B cell (primary cell): ENCODE measurements at regions not wholly inside any gene's neighbourhood (a gene's known extent, or its start where the extent isn't known, plus 50 kb on each side); places are given as distances from the start of the nearest gene placed in this dataset.

Experiments used
- ATAC-seq: fragments of 200-7000 bp; cut with Tn5 transposase; one replicate; pipeline ENCODE4 v1.10.0; 2021; ENCODE audit warnings: low read depth, mild to moderate bottlenecking, moderate number of reproducible peaks, moderate library complexity
- CTCF ChIA-PET: fragments of 350-600 bp; sonication (Branson Sonifier 250); formaldehyde crosslinking; loops from one replicate; lab custom pipeline; 2021; ENCODE audit warnings: antibody characterized with exemption, inconsistent platforms; lab: Charles Lee
- POLR2A ChIA-PET: fragments of 350-600 bp; sonication (Branson Sonifier 250); formaldehyde crosslinking; loops from one replicate; lab custom pipeline; 2021; ENCODE audit warnings: antibody characterized with exemption; lab: Charles Lee
- DNase-seq: peaks from one replicate; pipeline ENCODE4 v3.0.0; 2013
- H2AFZ ChIP-seq: 2 replicates; pipeline ENCODE4 v1.6.1; 2012; ENCODE audit warnings: mild to moderate bottlenecking, low read depth, low read length; ENCODE audit not compliant: insufficient read depth, poor library complexity, severe bottlenecking
- H3K27ac ChIP-seq, 2 donors: 1 replicate in 1 of 2; 2 replicates in 1 of 2; pipeline ENCODE4 v1.5.1; 2012 to 2013; ENCODE audit warnings: low read length in 2 of 2, mild to moderate bottlenecking in 2 of 2, moderate library complexity in 1 of 2
- H3K27me3 ChIP-seq, 4 experiments: fragments of 200-600 bp in 1 of 4; sonication (generic) in 1 of 4; replicated peaks in 1 of 4; 1 replicate in 2 of 4; 2 replicates in 2 of 4; pipeline versions ENCODE4 v1.6.1 to v1.7.0; 2013 to 2016; ENCODE audit warnings: low read length in 3 of 4, mild to moderate bottlenecking in 2 of 4, mixed read lengths in 1 of 4, moderate library complexity in 1 of 4; ENCODE audit not compliant: insufficient read depth in 4 of 4, control insufficient read depth in 3 of 4; ENCODE audit errors: control extremely low read depth in 1 of 4
- H3K36me3 ChIP-seq, 2 experiments: replicated peaks in 1 of 2; 1 replicate in 1 of 2; 2 replicates in 1 of 2; pipeline versions ENCODE4 v1.6.1 to v1.7.1; 2013; ENCODE audit warnings: low read length in 1 of 2; ENCODE audit not compliant: insufficient read depth in 2 of 2, control insufficient read depth in 1 of 2; ENCODE audit errors: control extremely low read depth in 1 of 2, extremely low read depth in 1 of 2
- H3K4me1 ChIP-seq, 2 donors: fragments of 200-600 bp in 1 of 2; sonication (generic) in 1 of 2; 1 replicate in 1 of 2; 2 replicates in 1 of 2; pipeline versions ENCODE4 v1.5.1 to v1.6.1; 2013 to 2017; ENCODE audit warnings: low read length in 2 of 2; ENCODE audit not compliant: control insufficient read depth in 2 of 2, insufficient read depth in 2 of 2
- H3K4me2 ChIP-seq: replicated peaks from 2 replicates; pipeline ENCODE3; 2012; ENCODE audit warnings: mild to moderate bottlenecking, low read depth, low read length; ENCODE audit not compliant: poor library complexity, severe bottlenecking
- H3K4me3 ChIP-seq, 5 experiments: fragments of 200-600 bp in 1 of 5; sonication (generic) in 1 of 5; 1 replicate in 3 of 5; 2 replicates in 2 of 5; pipeline versions ENCODE4 v1.5.1 to v1.7.0; 2011 to 2016; ENCODE audit warnings: low read length in 4 of 5, mild to moderate bottlenecking in 4 of 5, low read depth in 2 of 5, control low read depth in 1 of 5, moderate library complexity in 1 of 5; ENCODE audit not compliant: insufficient read depth in 1 of 5; ENCODE audit errors: control extremely low read depth in 1 of 5, extremely low read depth in 1 of 5
- H3K79me2 ChIP-seq: fragments of 200-600 bp; sonication (generic); one replicate; pipeline ENCODE4 v1.6.0; 2016; ENCODE audit warnings: low read length; ENCODE audit not compliant: control insufficient read depth, insufficient read depth
- H3K9ac ChIP-seq: fragments of 200-600 bp; sonication (generic); 2 replicates; pipeline ENCODE4 v1.6.1; 2017; ENCODE audit warnings: mild to moderate bottlenecking, low read length, moderate library complexity
- H3K9me3 ChIP-seq, 3 donors: one replicate each; pipeline versions ENCODE4 v1.6.1 to v1.7.1; 2013; ENCODE audit warnings: low read length in 2 of 3; ENCODE audit not compliant: control insufficient read depth in 2 of 3, insufficient read depth in 1 of 3; ENCODE audit errors: control extremely low read depth in 1 of 3
- H4K20me1 ChIP-seq: 2 replicates; pipeline ENCODE4 v1.6.0; 2012; ENCODE audit warnings: mild to moderate bottlenecking, low read length; ENCODE audit not compliant: insufficient read depth, control insufficient read depth, poor library complexity, severe bottlenecking
- H3K27ac Mint-ChIP-seq: one replicate; pipeline ENCODE4 v1.8.0; 2021; ENCODE audit warnings: mixed read lengths
- H3K27me3 Mint-ChIP-seq: one replicate; pipeline ENCODE4 v1.8.0; 2021; ENCODE audit warnings: mixed read lengths
- H3K4me1 Mint-ChIP-seq: one replicate; pipeline ENCODE4 v1.8.0; 2021; ENCODE audit warnings: mixed read lengths
- H3K4me3 Mint-ChIP-seq: one replicate; pipeline ENCODE4 v1.8.0; 2021; ENCODE audit warnings: mixed read lengths
- H3K9me3 Mint-ChIP-seq: one replicate; pipeline ENCODE4 v1.8.0; 2022; ENCODE audit warnings: mixed read lengths; ENCODE audit not compliant: insufficient read depth
- CTCF ChIP-seq: fragments of 200-600 bp; IDR thresholded peaks from one replicate; pipeline ENCODE4 v1.8.0; 2022; ENCODE audit warnings: antibody characterized with exemption, mild to moderate bottlenecking
- EZH2 ChIP-seq: IDR thresholded peaks from 2 replicates; pipeline ENCODE4 v1.6.1; 2012; ENCODE audit warnings: borderline replicate concordance, low read depth, mild to moderate bottlenecking, moderate library complexity, low read length; ENCODE audit not compliant: insufficient read depth, poor library complexity, severe bottlenecking
- WGBS: methylation state at CpG from one replicate; pipeline ENCODE4 v1.1.5; 2013; ENCODE audit warnings: missing lambda C conversion rate; ENCODE audit not compliant: insufficient coverage; 5-methylcytosine and 5-hydroxymethylcytosine counted together
- intact Hi-C: fragments of 100-400 bp; cut with micrococcal nuclease; formaldehyde crosslinking; loops from one replicate; pipeline ENCODE4 v1.10.0; 2022

- Histone ChIP-seq H2AFZ (no peak overlapping the region), H3K9me3 (peaks cover 0 to 19% (median 1%) of the 10 kb centered on the region in 3 donors), H3K9ac (no peak overlapping the region), H4K20me1 (no peaks in the 10 kb centered on the region), H3K4me1 (no peaks in the 10 kb centered on the region), H3K27ac (no peak overlapping the region), H3K4me2 (no peak overlapping the region), H3K4me3 (no peak overlapping the region), H3K79me2 (no peaks in the 10 kb centered on the region), H3K36me3 (no peaks in the 10 kb centered on the region), H3K27me3 (peaks cover 0 to 5% (median 0%) of the 10 kb centered on the region in 4 experiments)
- H3K9me3 Mint-ChIP-seq: peaks cover 3% of the 10 kb centered on the region
- no peak for ATAC-seq
- peaks cover 12% of the 10 kb centered on the region for H3K27me3 Mint-ChIP-seq
- no peak overlapping the region for H3K27ac Mint-ChIP-seq
- 94% methylated on average over 9 of the region's 10 CpGs for WGBS
- intact Hi-C loops: no loop called here
- ChIA-PET POLR2A (no interaction called here), CTCF (no interaction called here)
- TF ChIP-seq CTCF: no peak
- TF ChIP-seq EZH2: no peak
- H3K4me1 Mint-ChIP-seq: no peaks in the 10 kb centered on the region
- DNase-seq: no peak
- no peak overlapping the region for H3K4me3 Mint-ChIP-seq
These were observed 120.1 kb upstream of the PKDCC start for GRCh38 chr2:41927581-41928264.

GRCh38 chr2:41928526-41928925, 119.3 kb upstream of the PKDCC start:
- H3K27me3 Mint-ChIP-seq: peaks cover 17% of the 10 kb centered on the region
- Histone ChIP-seq H4K20me1 (no peaks in the 10 kb centered on the region), H3K36me3 (no peaks in the 10 kb centered on the region), H3K4me1 (no peaks in the 10 kb centered on the region), H3K79me2 (no peaks in the 10 kb centered on the region), H3K27me3 (peaks cover 0 to 5% (median 0%) of the 10 kb centered on the region in 4 experiments), H3K4me2 (no peak overlapping the region), H3K27ac (no peak overlapping the region), H2AFZ (no peak overlapping the region), H3K9me3 (peaks cover 0 to 19% (median 1%) of the 10 kb centered on the region in 3 donors), H3K4me3 (no peak overlapping the region), H3K9ac (no peak overlapping the region)
- no peak overlapping the region for H3K27ac Mint-ChIP-seq
- intact Hi-C loops: no loop called here
- H3K4me1 Mint-ChIP-seq: no peaks in the 10 kb centered on the region
- H3K9me3 Mint-ChIP-seq: peaks cover 3% of the 10 kb centered on the region
- no peak for DNase-seq
- CTCF ChIA-PET: no interaction called here
- POLR2A ChIA-PET: no interaction called here
- no peak for ATAC-seq
- H3K4me3 Mint-ChIP-seq: no peak overlapping the region
- TF ChIP-seq EZH2: no peak
- no peak for TF ChIP-seq CTCF
- 90% methylated on average over 6 of the region's 6 CpGs for WGBS
